SK-N-SH (cell line): ENCODE measurements at regions not wholly inside any gene's neighbourhood (a gene's known extent, or its start where the extent isn't known, plus 50 kb on each side); places are given as distances from the start of the nearest gene placed in this dataset.

ENCODE experiments used
- CTCF ChIA-PET: fragments of 300-600, 350-600 bp; formaldehyde crosslinking; extraction: SDS; loops from one replicate; lab custom pipeline; 2021; lab: Yijun Ruan, JAX
- POLR2A ChIA-PET: fragments of 350-600 bp; sonication (Branson Sonifier 250); formaldehyde crosslinking; extraction: SDS; loops from one replicate; lab custom pipeline; 2020; ENCODE audit warnings: antibody characterized with exemption, inconsistent platforms; lab: Yijun Ruan, JAX
- DNase-seq: peaks from one replicate; pipeline ENCODE4 v3.0.0; 2012
- H2AFZ ChIP-seq: fragments of 200-600 bp; sonication (generic); 2 replicates; pipeline ENCODE4 v1.8.1; 2016; ENCODE audit warnings: antibody characterized with exemption, mild to moderate bottlenecking, low read depth
- H3F3A ChIP-seq: fragments of 200-600 bp; sonication (generic); replicated peaks from 2 replicates; pipeline ENCODE3; 2016; ENCODE audit warnings: antibody characterized with exemption, mild to moderate bottlenecking; ENCODE audit not compliant: insufficient read depth
- H3K27ac ChIP-seq, 2 experiments: fragments of 200-500 bp in 1 of 2; fragments of 200-600 bp in 1 of 2; sonication (Bioruptor generic) in 1 of 2; sonication (generic), shearing (Covaris generic) in 1 of 2; 2 replicates each; pipeline versions ENCODE4 v1.5.1 to v1.6.1; 2014 to 2016; ENCODE audit warnings: low read depth in 2 of 2, inconsistent platforms in 1 of 2, low read length in 1 of 2, mild to moderate bottlenecking in 1 of 2, mixed read lengths in 1 of 2
- H3K27me3 ChIP-seq: fragments of 200-600 bp; sonication (generic), shearing (Covaris generic); 2 replicates; pipeline ENCODE4 v1.6.1; 2016; ENCODE audit warnings: mixed run types; ENCODE audit not compliant: insufficient read depth
- H3K36me3 ChIP-seq, 2 experiments: fragments of 200-500 bp in 1 of 2; fragments of 200-600 bp in 1 of 2; sonication (Bioruptor generic) in 1 of 2; sonication (generic) in 1 of 2; replicated peaks in 1 of 2; 2 replicates each; pipeline versions ENCODE3 to v1.5.1; 2014 to 2016; ENCODE audit warnings: low read length in 1 of 2, mild to moderate bottlenecking in 1 of 2; ENCODE audit not compliant: insufficient read depth in 2 of 2, control insufficient read depth in 1 of 2
- H3K4me1 ChIP-seq, 2 experiments: fragments of 200-500 bp in 1 of 2; fragments of 200-600 bp in 1 of 2; sonication (Bioruptor generic) in 1 of 2; sonication (generic), shearing (Covaris generic) in 1 of 2; 2 replicates each; pipeline versions ENCODE4 v1.5.1 to v1.6.1; 2014 to 2016; ENCODE audit warnings: low read depth in 1 of 2, low read length in 1 of 2, mixed run types in 1 of 2; ENCODE audit not compliant: insufficient read depth in 2 of 2, control insufficient read depth in 1 of 2
- H3K4me2 ChIP-seq: fragments of 200-600 bp; sonication (generic), shearing (Covaris generic); 2 replicates; pipeline ENCODE4 v1.6.1; 2017; ENCODE audit warnings: mixed run types
- H3K4me3 ChIP-seq, 2 experiments: fragments of 200-500 bp in 1 of 2; fragments of 200-600 bp in 1 of 2; sonication (Bioruptor generic) in 1 of 2; sonication (generic), shearing (Covaris generic) in 1 of 2; 2 replicates each; pipeline versions ENCODE4 v1.5.1 to v1.8.1; 2014 to 2016; ENCODE audit warnings: low read depth in 2 of 2, inconsistent platforms in 1 of 2, low read length in 1 of 2, mild to moderate bottlenecking in 1 of 2, mixed read lengths in 1 of 2, moderate library complexity in 1 of 2
- H3K79me2 ChIP-seq: fragments of 200-600 bp; sonication (generic); 2 replicates; pipeline ENCODE4 v1.8.1; 2017; ENCODE audit warnings: mild to moderate bottlenecking; ENCODE audit not compliant: insufficient read depth
- H3K9ac ChIP-seq: fragments of 200-600 bp; sonication (generic); 2 replicates; pipeline ENCODE4 v1.6.1; 2017; ENCODE audit warnings: mixed run types
- H3K9me2 ChIP-seq: fragments of 200-600 bp; sonication (generic); 2 replicates; pipeline ENCODE4 v1.6.1; 2017; ENCODE audit warnings: mixed run types
- H3K9me3 ChIP-seq: fragments of 200-600 bp; sonication (generic); 2 replicates; pipeline ENCODE4 v1.6.1; 2017; ENCODE audit warnings: mixed run types, mild to moderate bottlenecking, moderate library complexity
- H4K20me1 ChIP-seq: fragments of 200-600 bp; sonication (generic); 2 replicates; pipeline ENCODE4 v1.6.1; 2017; ENCODE audit warnings: mild to moderate bottlenecking, mixed run types; ENCODE audit not compliant: insufficient read depth
- CHD2 ChIP-seq: fragments of 150-350 bp; IDR thresholded peaks from 2 replicates; pipeline ENCODE4 v1.6.1; 2018; ENCODE audit warnings: low read length; ENCODE audit not compliant: partially characterized antibody
- CTCF ChIP-seq: fragments of 200-600 bp; sonication (generic); IDR thresholded peaks from 2 replicates; pipeline ENCODE4 v1.6.1; 2017; ENCODE audit warnings: antibody characterized with exemption, mild to moderate bottlenecking, moderate library complexity
- ELF1 ChIP-seq: IDR thresholded peaks from 2 replicates; pipeline ENCODE4 v1.4.0; 2012
- EZH2phosphoT487 ChIP-seq: fragments of 200-600 bp; sonication (generic); IDR thresholded peaks from 2 replicates; pipeline ENCODE4 v1.6.1; 2017; ENCODE audit warnings: low read depth, mixed run types, mild to moderate bottlenecking, antibody characterized with exemption, moderate library complexity, borderline replicate concordance
- FOSL2 ChIP-seq: IDR thresholded peaks from 2 replicates; pipeline ENCODE4 v1.4.0; 2012; ENCODE audit warnings: low read depth, mild to moderate bottlenecking, moderate library complexity, borderline replicate concordance
- JUND ChIP-seq: IDR thresholded peaks from 2 replicates; pipeline ENCODE4 v1.4.0; 2012
- NFIC ChIP-seq: IDR thresholded peaks from 2 replicates; pipeline ENCODE4 v1.4.0; 2012; ENCODE audit warnings: borderline replicate concordance
- PBX3 ChIP-seq: IDR thresholded peaks from 2 replicates; pipeline ENCODE4; 2012
- POLR2AphosphoS5 ChIP-seq: IDR thresholded peaks from 2 replicates; pipeline ENCODE4 v1.6.1; 2012; ENCODE audit warnings: low read depth, low read length
- RAD21 ChIP-seq: IDR thresholded peaks from 2 replicates; pipeline ENCODE4 v1.6.1; 2012; ENCODE audit warnings: mild to moderate bottlenecking, low read length
- RXRA ChIP-seq: IDR thresholded peaks from 2 replicates; pipeline ENCODE4 v1.4.0; 2012; ENCODE audit warnings: low read depth, mild to moderate bottlenecking, borderline replicate concordance
- SIN3A ChIP-seq: IDR thresholded peaks from 2 replicates; pipeline ENCODE4 v1.6.1; 2012; ENCODE audit warnings: low read depth, mild to moderate bottlenecking, low read length, moderate library complexity, borderline replicate concordance
- SMC3 ChIP-seq: IDR thresholded peaks from 2 replicates; pipeline ENCODE4 v1.6.1; 2012; ENCODE audit warnings: low read depth, low read length, improper control_type of control experiment
- TEAD4 ChIP-seq: IDR thresholded peaks from 2 replicates; pipeline ENCODE4 v1.4.0; 2012; ENCODE audit warnings: mild to moderate bottlenecking, borderline replicate concordance; ENCODE audit not compliant: insufficient read depth
- YY1 ChIP-seq: IDR thresholded peaks from 2 replicates; pipeline ENCODE4 v1.4.0; 2012; ENCODE audit warnings: low read depth, mild to moderate bottlenecking
- ZBTB33 ChIP-seq: IDR thresholded peaks from 2 replicates; pipeline ENCODE4 v1.4.0; 2012; ENCODE audit warnings: low read depth, borderline replicate concordance
- WGBS: methylation state at CpG from one replicate; pipeline ENCODE4 v1.1.6; 2017; ENCODE audit warnings: low lambda C conversion rate; 5-methylcytosine and 5-hydroxymethylcytosine counted together
- TF ChIP-seq, protein P1 (sequence below): fragments of 150-350 bp; IDR thresholded peaks from 2 replicates; pipeline ENCODE4 v1.6.1; 2016; ENCODE audit warnings: mild to moderate bottlenecking, low read depth, low read length
- TF ChIP-seq, protein P2 (sequence below): IDR thresholded peaks from 2 replicates; pipeline ENCODE4 v1.4.0; 2012; ENCODE audit warnings: low read depth

DNA sequence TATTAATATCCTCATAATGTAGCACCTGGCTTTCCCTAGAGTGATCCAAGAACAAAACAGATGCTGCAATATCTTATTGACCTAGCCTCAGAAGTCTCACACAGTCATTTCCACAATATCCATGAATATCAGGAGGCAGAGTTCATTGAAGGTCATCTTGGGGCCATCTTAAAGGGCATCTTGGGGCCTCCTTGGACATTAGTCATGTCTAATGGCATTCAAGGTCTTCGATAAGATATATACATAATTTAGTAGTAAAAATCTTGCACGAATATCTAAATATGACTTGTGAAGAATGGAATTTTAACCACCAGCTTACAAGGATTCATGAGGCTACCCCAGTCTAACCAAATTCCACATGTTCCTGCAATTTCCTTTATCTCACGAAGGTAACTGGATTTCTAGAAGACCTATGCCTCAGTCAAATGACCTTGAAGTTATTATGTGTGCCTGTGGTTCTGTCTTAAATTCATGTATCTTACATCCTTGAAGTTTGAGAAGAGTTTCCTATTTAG, 163.6 kb upstream of the SPEF2 start:
- no peaks in the 10 kb centered on the region for H3K36me3 ChIP-seq
- DNase-seq = no peak
- H4K20me1 ChIP-seq = no peaks in the 10 kb centered on the region
- no peak overlapping the region for H3K27ac ChIP-seq
- no peak overlapping the region for H3K4me2 ChIP-seq
- no peak overlapping the region for H3K4me3 ChIP-seq
- H3K9ac ChIP-seq = no peak overlapping the region
- H3F3A ChIP-seq = no peaks in the 10 kb centered on the region
- H3K9me3 ChIP-seq = no peaks in the 10 kb centered on the region
- H2AFZ ChIP-seq = no peak overlapping the region
- H3K27me3 ChIP-seq = no peaks in the 10 kb centered on the region
- H3K4me1 ChIP-seq = peaks cover 0 to 2% of the 10 kb centered on the region in 2 experiments; a peak in 1 of 4 replicates
- ChIA-PET CTCF (interaction anchor here (1.2 to 1.6 kb wide), 2 partner anchors 17 to 19 kb away, joined by 3 to 6 read pairs; no protein-coding TSS in a partner anchor), POLR2A (no interaction called here)
- no peaks in the 10 kb centered on the region for H3K9me2 ChIP-seq
- no peaks in the 10 kb centered on the region for H3K79me2 ChIP-seq
- 13% methylated on average over 3 of the region's 3 CpGs for whole genome bisulfite sequencing
- TF ChIP-seq SIN3A = no peak
- no peak for TF ChIP-seq TEAD4
- TF ChIP-seq YY1 = no peak
- TF ChIP-seq, protein P1, sequence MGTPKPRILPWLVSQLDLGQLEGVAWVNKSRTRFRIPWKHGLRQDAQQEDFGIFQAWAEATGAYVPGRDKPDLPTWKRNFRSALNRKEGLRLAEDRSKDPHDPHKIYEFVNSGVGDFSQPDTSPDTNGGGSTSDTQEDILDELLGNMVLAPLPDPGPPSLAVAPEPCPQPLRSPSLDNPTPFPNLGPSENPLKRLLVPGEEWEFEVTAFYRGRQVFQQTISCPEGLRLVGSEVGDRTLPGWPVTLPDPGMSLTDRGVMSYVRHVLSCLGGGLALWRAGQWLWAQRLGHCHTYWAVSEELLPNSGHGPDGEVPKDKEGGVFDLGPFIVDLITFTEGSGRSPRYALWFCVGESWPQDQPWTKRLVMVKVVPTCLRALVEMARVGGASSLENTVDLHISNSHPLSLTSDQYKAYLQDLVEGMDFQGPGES = no peak
- no peak for TF ChIP-seq NFIC
- TF ChIP-seq SMC3 = no peak
- no peak for TF ChIP-seq RAD21
- no peak for TF ChIP-seq CHD2
- TF ChIP-seq EZH2phosphoT487 = no peak
- no peak for TF ChIP-seq ZBTB33
- TF ChIP-seq RXRA = no peak
- TF ChIP-seq POLR2AphosphoS5 = no peak
- TF ChIP-seq, protein P2, sequence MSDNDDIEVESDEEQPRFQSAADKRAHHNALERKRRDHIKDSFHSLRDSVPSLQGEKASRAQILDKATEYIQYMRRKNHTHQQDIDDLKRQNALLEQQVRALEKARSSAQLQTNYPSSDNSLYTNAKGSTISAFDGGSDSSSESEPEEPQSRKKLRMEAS = no peak
- no peak for TF ChIP-seq PBX3
- no peak for TF ChIP-seq JUND
- no peak for TF ChIP-seq CTCF
- no peak for TF ChIP-seq ELF1
- no peak for TF ChIP-seq FOSL2
